ENCODE measurements at regions not wholly inside any gene's neighbourhood (a gene's known extent, or its start where the extent isn't known, plus 50 kb on each side); places are given as distances from the start of the nearest gene placed in this dataset.

DNA sequence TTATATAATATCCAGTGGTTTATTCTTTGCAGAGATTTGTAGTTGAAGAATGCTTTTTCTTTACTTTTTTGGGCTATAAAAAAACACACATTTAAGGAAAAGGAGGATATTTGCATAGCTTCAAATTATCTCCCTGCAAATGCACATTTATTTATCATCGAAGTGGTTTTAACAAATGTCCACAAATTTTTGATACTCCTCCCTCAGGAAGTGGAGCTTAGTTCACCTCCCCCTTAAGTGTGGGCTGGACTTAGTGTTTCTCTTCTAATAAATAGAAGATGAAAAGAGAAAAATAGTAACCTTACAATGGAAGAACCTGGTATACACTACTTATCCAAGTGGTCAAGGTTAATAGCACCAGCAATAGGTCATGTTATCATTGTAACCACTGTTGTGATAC lies 537.6 kb downstream of the ARL4A start (continued):
- TF ChIP-seq, protein P1, sequence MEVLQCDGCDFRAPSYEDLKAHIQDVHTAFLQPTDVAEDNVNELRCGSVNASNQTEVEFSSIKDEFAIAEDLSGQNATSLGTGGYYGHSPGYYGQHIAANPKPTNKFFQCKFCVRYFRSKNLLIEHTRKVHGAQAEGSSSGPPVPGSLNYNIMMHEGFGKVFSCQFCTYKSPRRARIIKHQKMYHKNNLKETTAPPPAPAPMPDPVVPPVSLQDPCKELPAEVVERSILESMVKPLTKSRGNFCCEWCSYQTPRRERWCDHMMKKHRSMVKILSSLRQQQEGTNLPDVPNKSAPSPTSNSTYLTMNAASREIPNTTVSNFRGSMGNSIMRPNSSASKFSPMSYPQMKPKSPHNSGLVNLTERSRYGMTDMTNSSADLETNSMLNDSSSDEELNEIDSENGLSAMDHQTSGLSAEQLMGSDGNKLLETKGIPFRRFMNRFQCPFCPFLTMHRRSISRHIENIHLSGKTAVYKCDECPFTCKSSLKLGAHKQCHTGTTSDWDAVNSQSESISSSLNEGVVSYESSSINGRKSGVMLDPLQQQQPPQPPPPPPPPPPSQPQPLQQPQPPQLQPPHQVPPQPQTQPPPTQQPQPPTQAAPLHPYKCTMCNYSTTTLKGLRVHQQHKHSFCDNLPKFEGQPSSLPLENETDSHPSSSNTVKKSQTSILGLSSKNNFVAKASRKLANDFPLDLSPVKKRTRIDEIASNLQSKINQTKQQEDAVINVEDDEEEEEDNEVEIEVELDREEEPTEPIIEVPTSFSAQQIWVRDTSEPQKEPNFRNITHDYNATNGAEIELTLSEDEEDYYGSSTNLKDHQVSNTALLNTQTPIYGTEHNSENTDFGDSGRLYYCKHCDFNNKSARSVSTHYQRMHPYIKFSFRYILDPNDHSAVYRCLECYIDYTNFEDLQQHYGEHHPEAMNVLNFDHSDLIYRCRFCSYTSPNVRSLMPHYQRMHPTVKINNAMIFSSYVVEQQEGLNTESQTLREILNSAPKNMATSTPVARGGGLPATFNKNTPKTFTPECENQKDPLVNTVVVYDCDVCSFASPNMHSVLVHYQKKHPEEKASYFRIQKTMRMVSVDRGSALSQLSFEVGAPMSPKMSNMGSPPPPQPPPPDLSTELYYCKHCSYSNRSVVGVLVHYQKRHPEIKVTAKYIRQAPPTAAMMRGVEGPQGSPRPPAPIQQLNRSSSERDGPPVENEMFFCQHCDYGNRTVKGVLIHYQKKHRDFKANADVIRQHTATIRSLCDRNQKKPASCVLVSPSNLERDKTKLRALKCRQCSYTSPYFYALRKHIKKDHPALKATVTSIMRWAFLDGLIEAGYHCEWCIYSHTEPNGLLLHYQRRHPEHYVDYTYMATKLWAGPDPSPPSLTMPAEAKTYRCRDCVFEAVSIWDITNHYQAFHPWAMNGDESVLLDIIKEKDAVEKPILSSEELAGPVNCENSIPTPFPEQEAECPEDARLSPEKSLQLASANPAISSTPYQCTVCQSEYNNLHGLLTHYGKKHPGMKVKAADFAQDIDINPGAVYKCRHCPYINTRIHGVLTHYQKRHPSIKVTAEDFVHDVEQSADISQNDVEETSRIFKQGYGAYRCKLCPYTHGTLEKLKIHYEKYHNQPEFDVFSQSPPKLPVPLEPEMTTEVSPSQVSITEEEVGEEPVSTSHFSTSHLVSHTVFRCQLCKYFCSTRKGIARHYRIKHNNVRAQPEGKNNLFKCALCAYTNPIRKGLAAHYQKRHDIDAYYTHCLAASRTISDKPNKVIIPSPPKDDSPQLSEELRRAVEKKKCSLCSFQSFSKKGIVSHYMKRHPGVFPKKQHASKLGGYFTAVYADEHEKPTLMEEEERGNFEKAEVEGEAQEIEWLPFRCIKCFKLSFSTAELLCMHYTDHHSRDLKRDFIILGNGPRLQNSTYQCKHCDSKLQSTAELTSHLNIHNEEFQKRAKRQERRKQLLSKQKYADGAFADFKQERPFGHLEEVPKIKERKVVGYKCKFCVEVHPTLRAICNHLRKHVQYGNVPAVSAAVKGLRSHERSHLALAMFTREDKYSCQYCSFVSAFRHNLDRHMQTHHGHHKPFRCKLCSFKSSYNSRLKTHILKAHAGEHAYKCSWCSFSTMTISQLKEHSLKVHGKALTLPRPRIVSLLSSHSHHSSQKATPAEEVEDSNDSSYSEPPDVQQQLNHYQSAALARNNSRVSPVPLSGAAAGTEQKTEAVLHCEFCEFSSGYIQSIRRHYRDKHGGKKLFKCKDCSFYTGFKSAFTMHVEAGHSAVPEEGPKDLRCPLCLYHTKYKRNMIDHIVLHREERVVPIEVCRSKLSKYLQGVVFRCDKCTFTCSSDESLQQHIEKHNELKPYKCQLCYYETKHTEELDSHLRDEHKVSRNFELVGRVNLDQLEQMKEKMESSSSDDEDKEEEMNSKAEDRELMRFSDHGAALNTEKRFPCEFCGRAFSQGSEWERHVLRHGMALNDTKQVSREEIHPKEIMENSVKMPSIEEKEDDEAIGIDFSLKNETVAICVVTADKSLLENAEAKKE (CRISPR knock-in tag; IDR thresholded peaks at IDR 0.05): no peak
- TF ChIP-seq, protein P2, sequence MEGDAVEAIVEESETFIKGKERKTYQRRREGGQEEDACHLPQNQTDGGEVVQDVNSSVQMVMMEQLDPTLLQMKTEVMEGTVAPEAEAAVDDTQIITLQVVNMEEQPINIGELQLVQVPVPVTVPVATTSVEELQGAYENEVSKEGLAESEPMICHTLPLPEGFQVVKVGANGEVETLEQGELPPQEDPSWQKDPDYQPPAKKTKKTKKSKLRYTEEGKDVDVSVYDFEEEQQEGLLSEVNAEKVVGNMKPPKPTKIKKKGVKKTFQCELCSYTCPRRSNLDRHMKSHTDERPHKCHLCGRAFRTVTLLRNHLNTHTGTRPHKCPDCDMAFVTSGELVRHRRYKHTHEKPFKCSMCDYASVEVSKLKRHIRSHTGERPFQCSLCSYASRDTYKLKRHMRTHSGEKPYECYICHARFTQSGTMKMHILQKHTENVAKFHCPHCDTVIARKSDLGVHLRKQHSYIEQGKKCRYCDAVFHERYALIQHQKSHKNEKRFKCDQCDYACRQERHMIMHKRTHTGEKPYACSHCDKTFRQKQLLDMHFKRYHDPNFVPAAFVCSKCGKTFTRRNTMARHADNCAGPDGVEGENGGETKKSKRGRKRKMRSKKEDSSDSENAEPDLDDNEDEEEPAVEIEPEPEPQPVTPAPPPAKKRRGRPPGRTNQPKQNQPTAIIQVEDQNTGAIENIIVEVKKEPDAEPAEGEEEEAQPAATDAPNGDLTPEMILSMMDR (conservative IDR thresholded peaks at IDR 0.05; ENCODE audit: low read depth in 2 of 2): no peak
- TF ChIP-seq, protein P3, sequence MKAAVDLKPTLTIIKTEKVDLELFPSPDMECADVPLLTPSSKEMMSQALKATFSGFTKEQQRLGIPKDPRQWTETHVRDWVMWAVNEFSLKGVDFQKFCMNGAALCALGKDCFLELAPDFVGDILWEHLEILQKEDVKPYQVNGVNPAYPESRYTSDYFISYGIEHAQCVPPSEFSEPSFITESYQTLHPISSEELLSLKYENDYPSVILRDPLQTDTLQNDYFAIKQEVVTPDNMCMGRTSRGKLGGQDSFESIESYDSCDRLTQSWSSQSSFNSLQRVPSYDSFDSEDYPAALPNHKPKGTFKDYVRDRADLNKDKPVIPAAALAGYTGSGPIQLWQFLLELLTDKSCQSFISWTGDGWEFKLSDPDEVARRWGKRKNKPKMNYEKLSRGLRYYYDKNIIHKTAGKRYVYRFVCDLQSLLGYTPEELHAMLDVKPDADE (IDR thresholded peaks at IDR 0.05): no peak
- TF ChIP-seq JUNB (IDR thresholded peaks at IDR 0.05; ENCODE audit: unreplicated experiment): no peak
- no peak for TF ChIP-seq POLR2AphosphoS5 (IDR thresholded peaks at IDR 0.05; ENCODE audit: low read depth)

DNA sequence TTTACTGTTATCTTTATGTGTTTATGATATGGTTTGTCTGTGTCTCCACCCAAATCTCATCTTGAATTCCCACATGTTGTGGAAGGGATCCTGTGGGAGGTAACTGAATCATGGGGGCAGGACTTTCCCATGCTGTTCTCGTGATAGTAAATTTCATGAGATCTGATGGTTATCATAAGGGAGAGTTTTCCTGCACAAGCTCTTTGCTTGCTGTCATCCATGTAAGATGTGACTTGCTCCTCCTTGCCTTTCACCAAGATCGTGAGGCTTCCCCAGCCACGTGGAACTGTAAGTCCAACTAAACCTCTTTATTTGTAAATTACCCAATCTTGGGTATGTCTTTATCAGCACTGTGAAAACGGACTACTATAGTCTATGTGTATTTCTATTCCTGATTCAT lies 539.0 kb downstream of the ARL4A start:
- H3K27ac Mint-ChIP-seq: no peak overlapping the region
- ATAC-seq: no peak
- Histone ChIP-seq H3K4me2 (no peak overlapping the region), H3K27me3 (ENCODE audit: insufficient read depth) (no peaks in the 10 kb centered on the region), H2AFZ (no peak overlapping the region), H3K27ac (ENCODE audit: low read depth) (no peak overlapping the region), H4K20me1 (replicated peaks; ENCODE audit: insufficient read depth) (no peaks in the 10 kb centered on the region), H3K9me2 (ENCODE audit: insufficient read depth) (0 out of 2 replicates have a peak, but pooled peaks cover 3% of the 10 kb centered on the region), H3K36me3 (ENCODE audit: insufficient read depth) (no peaks in the 10 kb centered on the region), H3K4me1 (ENCODE audit: insufficient read depth) (no peaks in the 10 kb centered on the region), H3K4me3 (no peak overlapping the region), H3F3A (replicated peaks; ENCODE audit: low read depth) (no peaks in the 10 kb centered on the region), H3K79me2 (replicated peaks; ENCODE audit: insufficient read depth) (no peaks in the 10 kb centered on the region)
- no peaks in the 10 kb centered on the region for H3K9me3 Mint-ChIP-seq
- H3K27me3 Mint-ChIP-seq (ENCODE audit: insufficient read depth, low read depth, poor library complexity): peaks cover 2% of the 10 kb centered on the region
- H3K36me3 Mint-ChIP-seq (ENCODE audit: low read depth): no peaks in the 10 kb centered on the region
- DNase-seq (ENCODE audit: low spot score): no peak
- H3K4me3 Mint-ChIP-seq: no peak overlapping the region
- H3K4me1 Mint-ChIP-seq: no peaks in the 10 kb centered on the region
- TF ChIP-seq ZNF331 (CRISPR knock-in tag; IDR thresholded peaks at IDR 0.05; ENCODE audit: low read depth) (no peak), EZH2 (IDR thresholded peaks at IDR 0.05; ENCODE audit: low read depth, unreplicated experiment) (no peak), NANOG (IDR thresholded peaks at IDR 0.05; ENCODE audit: borderline replicate concordance) (no peak), ZNF114 (CRISPR knock-in tag; IDR thresholded peaks at IDR 0.05) (no peak), POLR2AphosphoS5 (IDR thresholded peaks at IDR 0.05; ENCODE audit: low read depth) (no peak), JUNB (IDR thresholded peaks at IDR 0.05; ENCODE audit: unreplicated experiment) (no peak)
- TF ChIP-seq, protein P4, sequence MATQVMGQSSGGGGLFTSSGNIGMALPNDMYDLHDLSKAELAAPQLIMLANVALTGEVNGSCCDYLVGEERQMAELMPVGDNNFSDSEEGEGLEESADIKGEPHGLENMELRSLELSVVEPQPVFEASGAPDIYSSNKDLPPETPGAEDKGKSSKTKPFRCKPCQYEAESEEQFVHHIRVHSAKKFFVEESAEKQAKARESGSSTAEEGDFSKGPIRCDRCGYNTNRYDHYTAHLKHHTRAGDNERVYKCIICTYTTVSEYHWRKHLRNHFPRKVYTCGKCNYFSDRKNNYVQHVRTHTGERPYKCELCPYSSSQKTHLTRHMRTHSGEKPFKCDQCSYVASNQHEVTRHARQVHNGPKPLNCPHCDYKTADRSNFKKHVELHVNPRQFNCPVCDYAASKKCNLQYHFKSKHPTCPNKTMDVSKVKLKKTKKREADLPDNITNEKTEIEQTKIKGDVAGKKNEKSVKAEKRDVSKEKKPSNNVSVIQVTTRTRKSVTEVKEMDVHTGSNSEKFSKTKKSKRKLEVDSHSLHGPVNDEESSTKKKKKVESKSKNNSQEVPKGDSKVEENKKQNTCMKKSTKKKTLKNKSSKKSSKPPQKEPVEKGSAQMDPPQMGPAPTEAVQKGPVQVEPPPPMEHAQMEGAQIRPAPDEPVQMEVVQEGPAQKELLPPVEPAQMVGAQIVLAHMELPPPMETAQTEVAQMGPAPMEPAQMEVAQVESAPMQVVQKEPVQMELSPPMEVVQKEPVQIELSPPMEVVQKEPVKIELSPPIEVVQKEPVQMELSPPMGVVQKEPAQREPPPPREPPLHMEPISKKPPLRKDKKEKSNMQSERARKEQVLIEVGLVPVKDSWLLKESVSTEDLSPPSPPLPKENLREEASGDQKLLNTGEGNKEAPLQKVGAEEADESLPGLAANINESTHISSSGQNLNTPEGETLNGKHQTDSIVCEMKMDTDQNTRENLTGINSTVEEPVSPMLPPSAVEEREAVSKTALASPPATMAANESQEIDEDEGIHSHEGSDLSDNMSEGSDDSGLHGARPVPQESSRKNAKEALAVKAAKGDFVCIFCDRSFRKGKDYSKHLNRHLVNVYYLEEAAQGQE (IDR thresholded peaks at IDR 0.05; ENCODE audit: unreplicated experiment): no peak
- TF ChIP-seq, protein P3 (IDR thresholded peaks at IDR 0.05): no peak

Measured in GM23338 (cell line).